ENCODE measurements at regions not wholly inside any gene's neighbourhood (a gene's known extent, or its start where the extent isn't known, plus 50 kb on each side); places are given as distances from the start of the nearest gene placed in this dataset.

- TF ChIP-seq CBX3 (IDR thresholded peaks at IDR 0.05; ENCODE audit: low read depth) = no peak
- TF ChIP-seq POLR2AphosphoS5 (IDR thresholded peaks at IDR 0.05; ENCODE audit: low read depth, low read length) = no peak
- TF ChIP-seq EZH2phosphoT487 (IDR thresholded peaks at IDR 0.05; ENCODE audit: borderline replicate concordance) = no peak
- TF ChIP-seq ZFX (IDR thresholded peaks at IDR 0.05) = no peak
These were observed 85.9 kb upstream of the WARS2 start (continued) for GRCh38 chr1:119226321-119226720.

GRCh38 chr1:119226913-119227312 lies 86.5 kb upstream of the WARS2 start:
- no peak overlapping the region for H3K27ac ChIP-seq (ENCODE audit: low read depth, low read length)
- no peaks in the 10 kb centered on the region for H3K79me2 ChIP-seq (ENCODE audit: insufficient read depth, low read length)
- no peaks in the 10 kb centered on the region for H3K27me3 ChIP-seq (ENCODE audit: insufficient read depth, low read length)
- TF ChIP-seq POLR2AphosphoS5 (IDR thresholded peaks at IDR 0.05; ENCODE audit: low read depth, low read length) (no peak), ATF3 (IDR thresholded peaks at IDR 0.05) (no peak), CEBPB (IDR thresholded peaks at IDR 0.05; ENCODE audit: low read depth) (no peak), RAD21 (IDR thresholded peaks at IDR 0.05; ENCODE audit: low read depth) (no peak), EZH2phosphoT487 (IDR thresholded peaks at IDR 0.05; ENCODE audit: borderline replicate concordance) (no peak), CTCF (IDR thresholded peaks at IDR 0.05 in 2 of 3, conservative IDR thresholded peaks at IDR 0.05 in 1 of 3; ENCODE audit: borderline replicate concordance in 1 of 3, insufficient read depth in 1 of 3, low read depth in 2 of 3, low read length in 2 of 3) (no peak), CBX3 (IDR thresholded peaks at IDR 0.05; ENCODE audit: low read depth) (no peak), MAX (IDR thresholded peaks at IDR 0.05) (no peak), REST (IDR thresholded peaks at IDR 0.05; ENCODE audit: low read depth) (no peak), ELF1 (IDR thresholded peaks at IDR 0.05; ENCODE audit: borderline replicate concordance, low read depth) (no peak), FOSL1 (IDR thresholded peaks at IDR 0.05; ENCODE audit: low read depth) (no peak), EZH2 (IDR thresholded peaks at IDR 0.05) (no peak), SIN3A (IDR thresholded peaks at IDR 0.05; ENCODE audit: low read depth) (no peak), YY1 (IDR thresholded peaks at IDR 0.05; ENCODE audit: extremely low read depth, insufficient replicate concordance, low read depth, low read length) (no peak), POLR2A (IDR thresholded peaks at IDR 0.05; ENCODE audit: borderline replicate concordance, extremely low read depth, insufficient read depth, insufficient read length) (no peak), ZNF274 (IDR thresholded peaks at IDR 0.05; ENCODE audit: low read depth, low read length) (no peak), ZBTB33 (IDR thresholded peaks at IDR 0.05; ENCODE audit: extremely low read depth, insufficient replicate concordance, low read length) (no peak), SRF (IDR thresholded peaks at IDR 0.05; ENCODE audit: low read depth) (no peak)
- no peaks in the 10 kb centered on the region for H3K4me1 ChIP-seq (ENCODE audit: control insufficient read depth in 1 of 2, insufficient read depth in 2 of 2, low read length in 2 of 2)
- ChIA-PET POLR2A (no interaction called here), CTCF (no interaction called here), RAD21 (ENCODE audit: low non-redundant PET in 1 of 2, low total read pairs in 2 of 2, uncharacterized antibody in 2 of 2, unreplicated experiment in 2 of 2) (no interaction called here)
- H3K4me2 ChIP-seq (ENCODE audit: low read length) = no peak overlapping the region
- H3K4me3 ChIP-seq (replicated peaks in 1 of 2; ENCODE audit: low read depth in 1 of 2, low read length in 2 of 2) = no peak overlapping the region
- DNase-seq (ENCODE audit: low read depth, low spot score) (no peak), ATAC-seq (no peak)
- H4K20me1 ChIP-seq (ENCODE audit: insufficient read depth) = no peaks in the 10 kb centered on the region
- BruUV-seq (replicated peaks) = no TSS peak
- intact Hi-C loops (cut with micrococcal nuclease) = loop anchor here (5.0 kb wide), 1 partner anchor 45 kb away; no protein-coding TSS in a partner anchor
- no peak overlapping the region for H2AFZ ChIP-seq (ENCODE audit: low read depth, low read length, poor library complexity, severe bottlenecking)
- H3K36me3 ChIP-seq (ENCODE audit: control insufficient read depth in 1 of 2, insufficient read depth in 2 of 2, low read length in 2 of 2) = no peaks in the 10 kb centered on the region
- no peaks in the 10 kb centered on the region for H3K9me3 ChIP-seq (ENCODE audit: control insufficient read depth in 1 of 2, insufficient read depth in 1 of 2, low read depth in 1 of 2, low read length in 2 of 2)
- H3K9me2 ChIP-seq (ENCODE audit: insufficient read depth) = no peaks in the 10 kb centered on the region
- H3K9ac ChIP-seq (ENCODE audit: low read length) = no peak overlapping the region

Measured in HCT116 (cell line).